CD4-positive, CD25-positive, alpha-beta regulatory T cell (primary cell): ENCODE measurements at regions not wholly inside any gene's neighbourhood (a gene's known extent, or its start where the extent isn't known, plus 50 kb on each side); places are given as distances from the start of the nearest gene placed in this dataset.

ENCODE experiments used
- ATAC-seq, 2 donors: fragments of 150-1000 bp; cut with Tn5 transposase; one replicate each; pipeline ENCODE4 v1.10.0; 2021; ENCODE audit warnings: low read depth in 2 of 2, moderate number of reproducible peaks in 2 of 2, moderate library complexity in 1 of 2
- DNase-seq, 3 donors: peaks; one replicate each; pipeline versions ENCODE4 v3.0.0 to v3.0.0-alpha.2; 2012 to 2022; ENCODE audit warnings: mixed read lengths in 1 of 3
- H3K27ac ChIP-seq: one replicate; pipeline ENCODE4 v1.7.0; 2013; ENCODE audit warnings: mild to moderate bottlenecking, low read length; ENCODE audit not compliant: insufficient read depth, poor library complexity, severe bottlenecking
- H3K27me3 ChIP-seq: one replicate; pipeline ENCODE4 v1.7.0; 2013; ENCODE audit warnings: low read length; ENCODE audit not compliant: control insufficient read depth, insufficient read depth
- H3K36me3 ChIP-seq: one replicate; pipeline ENCODE4 v1.7.0; 2013; ENCODE audit warnings: mild to moderate bottlenecking, low read length, moderate library complexity; ENCODE audit not compliant: control insufficient read depth, insufficient read depth
- H3K4me1 ChIP-seq: 2 replicates; pipeline ENCODE4 v1.7.0; 2013; ENCODE audit warnings: mild to moderate bottlenecking, low read length; ENCODE audit not compliant: insufficient read depth, control insufficient read depth, poor library complexity, severe bottlenecking
- H3K4me3 ChIP-seq: one replicate; pipeline ENCODE4 v1.7.0; 2013; ENCODE audit warnings: low read depth, mild to moderate bottlenecking, low read length, moderate library complexity
- H3K9me3 ChIP-seq, 2 experiments: 1 replicate in 1 of 2; 2 replicates in 1 of 2; pipeline ENCODE4 v1.7.0; 2013; ENCODE audit warnings: low read length in 2 of 2, mild to moderate bottlenecking in 1 of 2, moderate library complexity in 1 of 2; ENCODE audit not compliant: control insufficient read depth in 2 of 2
- H3K27ac Mint-ChIP-seq, 3 donors: one replicate each; pipeline ENCODE4 v1.8.0; 2020 to 2022; ENCODE audit warnings: mild to moderate bottlenecking in 3 of 3, mixed read lengths in 3 of 3, moderate library complexity in 2 of 3
- H3K27me3 Mint-ChIP-seq: one replicate; pipeline ENCODE4 v1.8.0; 2022; ENCODE audit warnings: mild to moderate bottlenecking, mixed read lengths
- H3K36me3 Mint-ChIP-seq: one replicate; pipeline ENCODE4 v1.8.0; 2020; ENCODE audit warnings: mixed read lengths
- H3K4me1 Mint-ChIP-seq, 4 donors: one replicate each; pipeline ENCODE4 v1.8.0; 2020 to 2022; ENCODE audit warnings: mixed read lengths in 4 of 4, mild to moderate bottlenecking in 1 of 4
- H3K4me3 Mint-ChIP-seq, 4 donors: one replicate each; pipeline ENCODE4 v1.8.0; 2020 to 2022; ENCODE audit warnings: mild to moderate bottlenecking in 4 of 4, mixed read lengths in 4 of 4, moderate library complexity in 3 of 4
- H3K9me3 Mint-ChIP-seq, 7 donors: one replicate each; pipeline ENCODE4 v1.8.0; 2020 to 2022; ENCODE audit warnings: mixed read lengths in 7 of 7, mild to moderate bottlenecking in 3 of 7, moderate library complexity in 2 of 7

- Mint-ChIP-seq H3K4me1 (no peaks in the 10 kb centered on the region), H3K27me3 (peaks cover 6% of the 10 kb centered on the region), H3K9me3 (no peaks in the 10 kb centered on the region), H3K36me3 (no peaks in the 10 kb centered on the region), H3K4me3 (no peak overlapping the region), H3K27ac (no peak overlapping the region)
- Histone ChIP-seq H3K36me3 (no peaks in the 10 kb centered on the region), H3K27ac (no peak overlapping the region), H3K9me3 (no peaks in the 10 kb centered on the region), H3K4me3 (no peak overlapping the region), H3K4me1 (no peaks in the 10 kb centered on the region), H3K27me3 (peaks cover 9% of the 10 kb centered on the region)
- no peak for ATAC-seq
- DNase-seq = no peak
Observed at GRCh38 chr13:44133626-44134025, 240.0 kb upstream of the SERP2 start.

- H3K36me3 Mint-ChIP-seq = no peaks in the 10 kb centered on the region
- ATAC-seq = no peak
Observed at GRCh38 chr13:44135566-44135965, 238.1 kb upstream of the SERP2 start.

GRCh38 chr13:44136696-44137268 lies 236.8 kb upstream of the SERP2 start:
- Mint-ChIP-seq H3K9me3 (no peaks in the 10 kb centered on the region), H3K4me3 (no peak overlapping the region), H3K36me3 (no peaks in the 10 kb centered on the region), H3K27ac (no peak overlapping the region), H3K27me3 (peaks cover 6% of the 10 kb centered on the region), H3K4me1 (peaks cover 0 to 8% (median 7%) of the 10 kb centered on the region in 4 donors)
- Histone ChIP-seq H3K4me1 (peaks cover 9% of the 10 kb centered on the region), H3K36me3 (no peaks in the 10 kb centered on the region), H3K27ac (no peak overlapping the region), H3K27me3 (peaks cover 7% of the 10 kb centered on the region), H3K4me3 (no peak overlapping the region), H3K9me3 (no peaks in the 10 kb centered on the region)
- DNase-seq (no peak), ATAC-seq (no peak)

More at GRCh38 chr13:44135566-44135965, 238.1 kb upstream of the SERP2 start:
- H3K27ac Mint-ChIP-seq = no peak overlapping the region
- Histone ChIP-seq H3K36me3 (no peaks in the 10 kb centered on the region), H3K4me1 (no peaks in the 10 kb centered on the region), H3K9me3 (no peaks in the 10 kb centered on the region), H3K27me3 (peaks cover 7% of the 10 kb centered on the region), H3K4me3 (no peak overlapping the region), H3K27ac (no peak overlapping the region)
- H3K4me1 Mint-ChIP-seq = no peaks in the 10 kb centered on the region
- H3K9me3 Mint-ChIP-seq = no peaks in the 10 kb centered on the region
- peaks cover 6% of the 10 kb centered on the region for H3K27me3 Mint-ChIP-seq
- no peak for DNase-seq
- no peak overlapping the region for H3K4me3 Mint-ChIP-seq

- Histone ChIP-seq H3K27ac (no peak overlapping the region), H3K4me3 (no peak overlapping the region), H3K36me3 (no peaks in the 10 kb centered on the region), H3K4me1 (peaks cover 12% of the 10 kb centered on the region), H3K9me3 (no peaks in the 10 kb centered on the region), H3K27me3 (peaks cover 6% of the 10 kb centered on the region)
- peaks cover 6% of the 10 kb centered on the region for H3K27me3 Mint-ChIP-seq
- H3K27ac Mint-ChIP-seq = no peak overlapping the region
- no peak for ATAC-seq
- no peaks in the 10 kb centered on the region for H3K9me3 Mint-ChIP-seq
- peaks cover 4 to 11% (median 10%) of the 10 kb centered on the region in 4 donors for H3K4me1 Mint-ChIP-seq
- DNase-seq = no peak
- H3K36me3 Mint-ChIP-seq = no peaks in the 10 kb centered on the region
- H3K4me3 Mint-ChIP-seq = no peak overlapping the region
Observed at GRCh38 chr13:44137466-44137865, 236.2 kb upstream of the SERP2 start.

GRCh38 chr13:44140146-44140545 lies 233.5 kb upstream of the SERP2 start:
- ATAC-seq (no peak), DNase-seq (no peak)
- Mint-ChIP-seq H3K27me3 (peaks cover 12% of the 10 kb centered on the region), H3K4me1 (peaks cover 10 to 20% (median 10%) of the 10 kb centered on the region in 4 donors), H3K9me3 (no peaks in the 10 kb centered on the region), H3K4me3 (peak overlapping the region in 1 of 4 donors; percentile 93), H3K36me3 (no peaks in the 10 kb centered on the region), H3K27ac (no peak overlapping the region)
- H3K4me3 ChIP-seq = no peak overlapping the region
- peaks cover 13% of the 10 kb centered on the region for H3K27me3 ChIP-seq
- no peak overlapping the region for H3K27ac ChIP-seq
- no peaks in the 10 kb centered on the region for H3K36me3 ChIP-seq
- peaks cover 18% of the 10 kb centered on the region for H3K4me1 ChIP-seq
- no peaks in the 10 kb centered on the region for H3K9me3 ChIP-seq

- H3K36me3 ChIP-seq = no peaks in the 10 kb centered on the region
- H3K4me3 ChIP-seq = peak overlapping the region; percentile 70
- Mint-ChIP-seq H3K4me3 (peak overlapping the region; percentile 85 to 95 (median 91)), H3K27ac (peak overlapping the region; percentile 88 to 94 (median 92)), H3K36me3 (no peaks in the 10 kb centered on the region), H3K27me3 (peaks cover 14% of the 10 kb centered on the region), H3K4me1 (peaks cover 10 to 20% (median 10%) of the 10 kb centered on the region in 4 donors), H3K9me3 (no peaks in the 10 kb centered on the region)
- peak overlapping the region; percentile 72 for H3K27ac ChIP-seq
- DNase-seq (no peak), ATAC-seq (no peak)
- peaks cover 12% of the 10 kb centered on the region for H3K27me3 ChIP-seq
- H3K4me1 ChIP-seq = peaks cover 18% of the 10 kb centered on the region
- no peaks in the 10 kb centered on the region for H3K9me3 ChIP-seq
Observed at GRCh38 chr13:44140888-44141724, 232.5 kb upstream of the SERP2 start.

- H3K4me1 ChIP-seq = peaks cover 18% of the 10 kb centered on the region
- Mint-ChIP-seq H3K4me3 (peak overlapping the region; percentile 91 to 96 (median 94)), H3K4me1 (peaks cover 10 to 20% (median 10%) of the 10 kb centered on the region in 4 donors), H3K9me3 (no peaks in the 10 kb centered on the region), H3K27me3 (peaks cover 14% of the 10 kb centered on the region), H3K27ac (peak overlapping the region; percentile 88 to 97 (median 92)), H3K36me3 (no peaks in the 10 kb centered on the region)
- H3K36me3 ChIP-seq = no peaks in the 10 kb centered on the region
- peak overlapping the region; percentile 90 for H3K4me3 ChIP-seq
- no peaks in the 10 kb centered on the region for H3K9me3 ChIP-seq
- peak; percentile 88 to 90 (median 89) for DNase-seq
- peaks cover 7% of the 10 kb centered on the region for H3K27me3 ChIP-seq
- ATAC-seq = peak; percentile 97 to 98
- peak overlapping the region; percentile 72 for H3K27ac ChIP-seq
Observed at GRCh38 chr13:44141725-44142539, 231.7 kb upstream of the SERP2 start.
